ENCODE measurements at regions not wholly inside any gene's neighbourhood (a gene's known extent, or its start where the extent isn't known, plus 50 kb on each side); places are given as distances from the start of the nearest gene placed in this dataset.

DNA sequence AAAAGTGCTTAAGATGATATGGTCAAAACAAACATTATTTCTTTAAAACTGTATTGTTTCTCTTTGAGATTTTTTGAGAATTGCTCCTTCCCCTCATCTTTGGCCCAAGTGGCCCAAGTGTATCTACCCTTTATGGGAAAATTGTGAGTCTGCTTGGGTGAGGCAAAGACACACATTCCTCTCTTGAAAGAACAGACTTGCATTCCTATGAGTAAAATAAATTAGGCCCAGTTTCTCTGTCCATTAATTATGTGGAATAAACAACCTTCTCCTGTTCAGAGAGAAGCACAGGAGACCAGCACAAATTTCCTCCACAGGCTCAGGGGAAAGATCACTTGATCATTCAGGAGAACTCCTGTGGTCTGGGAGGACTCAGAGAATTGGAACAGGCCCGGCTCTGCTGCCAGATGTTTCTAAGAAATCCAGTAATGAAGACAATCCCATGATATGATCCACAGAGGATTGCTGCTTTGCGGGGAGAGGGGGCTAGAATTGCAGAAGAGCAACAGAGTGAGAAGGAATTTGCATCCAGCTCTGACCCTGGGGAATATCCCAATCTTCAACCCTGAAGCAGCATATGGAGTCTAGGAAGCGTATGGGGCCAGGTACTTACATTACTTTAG lies 53.8 kb upstream of the BOC start:
- peaks cover 4% of the 10 kb centered on the region; the same call in 1 of the 2 replicates for H3K4me1 ChIP-seq (ENCODE audit: control insufficient read depth, insufficient read depth, low read length)
- peaks cover 9% of the 10 kb centered on the region; the same call in 1 of the 2 replicates for H3K27me3 ChIP-seq (ENCODE audit: control insufficient read depth, insufficient read depth, low read length)
- no peak overlapping the region for H2BK120ac ChIP-seq (ENCODE audit: low read depth, low read length)
- peaks cover 2% of the 10 kb centered on the region; the same call in 1 of the 2 replicates for H3K9me3 ChIP-seq (ENCODE audit: control insufficient read depth, insufficient read depth, low read length)
- dilution Hi-C loops (cut with HindIII; ENCODE audit: low sequenced_read_pairs, unreplicated experiment) (no loop called here), in situ Hi-C loops (cut with MboI; ENCODE audit: low sequenced_read_pairs) (no loop called here), intact Hi-C loops (cut with micrococcal nuclease) (no loop called here)
- no peak overlapping the region for H2AK5ac ChIP-seq (ENCODE audit: low read depth, low read length)
- ATAC-seq (ENCODE audit: low read depth), result peak; percentile 66
- H4K5ac ChIP-seq (ENCODE audit: low read depth, low read length), result no peak overlapping the region
- H3K79me1 ChIP-seq (ENCODE audit: low read depth in 1 of 2, low read length in 2 of 2), result no peaks in the 10 kb centered on the region
- H2BK15ac ChIP-seq (ENCODE audit: low read depth, low read length), result no peak overlapping the region
- no peak for DNase-seq
- H4K8ac ChIP-seq (ENCODE audit: low read depth in 2 of 2, low read length in 2 of 2), result no peak overlapping the region
- no peaks in the 10 kb centered on the region for H3K9me1 ChIP-seq (ENCODE audit: insufficient read depth, low read length)
- no peaks in the 10 kb centered on the region for H3K36me3 ChIP-seq (ENCODE audit: control insufficient read depth, insufficient read depth, low read length)
- no peak overlapping the region for H3K18ac ChIP-seq (ENCODE audit: low read depth, low read length)
- H3K56ac ChIP-seq (ENCODE audit: extremely low read depth, insufficient read depth, low read length), result no peak overlapping the region
- H3K9ac ChIP-seq (ENCODE audit: low read depth, low read length), result no peak overlapping the region
- no peak overlapping the region for H3K23ac ChIP-seq (ENCODE audit: low read depth, low read length)
- WGBS, 2 experiments (ENCODE audit: extremely low coverage in 2 of 2, insufficient read length in 1 of 2), result no CpG with 5 or more reads among the region's 3 CpGs
- no peak overlapping the region for H2AFZ ChIP-seq (replicated peaks; ENCODE audit: low read length, poor library complexity)
- H3K27ac ChIP-seq (ENCODE audit: insufficient read depth, low read length), result no peak overlapping the region
- H2BK5ac ChIP-seq (ENCODE audit: low read depth, low read length, poor library complexity, severe bottlenecking), result no peak overlapping the region
- no peak overlapping the region for H3K4ac ChIP-seq (ENCODE audit: low read depth, low read length)
- no peak overlapping the region for H2AK9ac ChIP-seq (replicated peaks; ENCODE audit: low read depth, low read length, poor library complexity)
- TF ChIP-seq, protein P1, sequence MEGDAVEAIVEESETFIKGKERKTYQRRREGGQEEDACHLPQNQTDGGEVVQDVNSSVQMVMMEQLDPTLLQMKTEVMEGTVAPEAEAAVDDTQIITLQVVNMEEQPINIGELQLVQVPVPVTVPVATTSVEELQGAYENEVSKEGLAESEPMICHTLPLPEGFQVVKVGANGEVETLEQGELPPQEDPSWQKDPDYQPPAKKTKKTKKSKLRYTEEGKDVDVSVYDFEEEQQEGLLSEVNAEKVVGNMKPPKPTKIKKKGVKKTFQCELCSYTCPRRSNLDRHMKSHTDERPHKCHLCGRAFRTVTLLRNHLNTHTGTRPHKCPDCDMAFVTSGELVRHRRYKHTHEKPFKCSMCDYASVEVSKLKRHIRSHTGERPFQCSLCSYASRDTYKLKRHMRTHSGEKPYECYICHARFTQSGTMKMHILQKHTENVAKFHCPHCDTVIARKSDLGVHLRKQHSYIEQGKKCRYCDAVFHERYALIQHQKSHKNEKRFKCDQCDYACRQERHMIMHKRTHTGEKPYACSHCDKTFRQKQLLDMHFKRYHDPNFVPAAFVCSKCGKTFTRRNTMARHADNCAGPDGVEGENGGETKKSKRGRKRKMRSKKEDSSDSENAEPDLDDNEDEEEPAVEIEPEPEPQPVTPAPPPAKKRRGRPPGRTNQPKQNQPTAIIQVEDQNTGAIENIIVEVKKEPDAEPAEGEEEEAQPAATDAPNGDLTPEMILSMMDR (conservative IDR thresholded peaks at IDR 0.05; ENCODE audit: low read depth, low read length), result no peak
- TF ChIP-seq FOS (IDR thresholded peaks at IDR 0.05; ENCODE audit: low read depth, low read length) (no peak), MXI1 (IDR thresholded peaks at IDR 0.05; ENCODE audit: borderline replicate concordance, low read depth, low read length) (no peak), RAD21 (IDR thresholded peaks at IDR 0.05; ENCODE audit: low read length) (no peak)
- POLR2A ChIA-PET (ENCODE audit: unreplicated experiment), result no interaction called here
- H3K4me3 ChIP-seq (ENCODE audit: insufficient read depth, low read depth, low read length), result no peak overlapping the region
- H2BK20ac ChIP-seq (ENCODE audit: low read depth, low read length), result no peak overlapping the region
- BruUV-seq (replicated peaks), result no TSS peak
- no peak overlapping the region for H4K91ac ChIP-seq (ENCODE audit: insufficient read depth, low read depth, low read length)
- H3K14ac ChIP-seq (replicated peaks; ENCODE audit: low read depth, low read length), result no peak overlapping the region
- H4K20me1 ChIP-seq (ENCODE audit: insufficient read depth, low read length), result no peaks in the 10 kb centered on the region
- CTCF ChIA-PET, result no interaction called here
- H3K4me2 ChIP-seq (ENCODE audit: low read depth, low read length), result no peak overlapping the region; the same call in 1 of the 2 replicates

Data from IMR-90 (cell line).